COLO668 (cell line): ENCODE measurements at regions not wholly inside any gene's neighbourhood (a gene's known extent, or its start where the extent isn't known, plus 50 kb on each side); places are given as distances from the start of the nearest gene placed in this dataset.

Experiments used
- DNase-seq: peaks from one replicate; lab custom pipeline; 2025; ENCODE audit not compliant: unreplicated experiment; lab: John Stamatoyannopoulos, UW

- no peak for DNase-seq
Measured at GRCh38 chr10:133035952-133036351, 51.8 kb upstream of the ADGRA1 start.

GRCh38 chr10:133034762-133035161 is 53.0 kb upstream of the ADGRA1 start:
- no peak for DNase-seq

DNA sequence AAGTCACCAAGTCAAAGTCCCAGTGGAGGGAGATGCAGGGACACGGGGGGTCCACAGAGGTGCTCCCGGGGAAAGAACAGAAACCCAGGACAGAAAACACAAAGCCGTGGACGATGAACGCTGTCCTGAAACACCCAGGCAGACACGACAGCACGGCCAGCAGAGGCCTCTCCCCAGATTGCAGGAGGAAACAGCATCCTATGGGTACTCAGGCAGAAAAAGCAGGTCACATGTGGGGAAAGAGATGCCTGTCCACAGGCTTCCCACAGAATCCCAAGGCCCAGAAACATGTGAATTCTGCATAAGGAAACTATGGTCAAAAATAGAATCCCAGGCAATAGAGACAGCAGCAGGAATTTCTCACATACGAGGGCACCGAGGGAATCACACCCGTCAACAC is 53.6 kb upstream of the ADGRA1 start:
- DNase-seq, result no peak

DNA sequence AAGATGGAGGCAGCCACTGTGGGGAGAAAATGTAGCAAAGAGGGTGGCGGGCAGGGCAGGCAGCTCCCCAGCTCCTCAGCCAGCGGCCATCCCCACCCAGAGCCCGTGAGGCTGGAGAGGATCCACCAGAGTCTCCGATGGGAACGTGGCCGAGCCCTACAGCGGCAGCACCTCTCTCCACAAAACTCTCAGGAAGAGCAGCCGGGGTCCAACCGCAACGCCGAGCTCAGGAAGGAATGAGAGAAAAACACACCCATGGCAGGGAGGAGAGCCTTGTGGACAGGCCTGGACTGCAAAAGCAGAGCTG is 54.0 kb upstream of the ADGRA1 start:
- DNase-seq, result no peak

- no peak for DNase-seq
Measured at GRCh38 chr10:133032976-133033741, 54.6 kb upstream of the ADGRA1 start.

DNA sequence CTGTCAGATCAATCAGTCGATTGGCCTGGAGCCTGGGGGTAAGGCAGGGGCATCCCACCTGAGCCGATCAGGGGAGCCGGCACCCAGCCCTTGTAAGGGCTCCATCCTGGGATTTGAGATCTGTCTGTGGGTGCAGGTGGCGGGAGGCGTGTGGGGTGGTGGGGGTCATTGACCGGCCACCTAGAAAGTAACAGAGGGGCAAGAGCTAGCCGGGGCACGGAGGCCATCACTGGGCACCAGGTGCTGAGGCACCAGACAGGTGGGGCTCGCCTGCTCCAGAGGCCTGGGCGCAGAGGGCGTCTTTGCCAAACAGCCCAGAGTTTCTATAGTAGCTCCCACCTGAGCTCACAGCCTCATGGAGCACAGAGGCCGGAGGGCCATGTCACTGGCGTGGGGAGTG is 55.5 kb upstream of the ADGRA1 start:
- DNase-seq, result no peak

GRCh38 chr10:133031541-133032125 is 56.1 kb upstream of the ADGRA1 start:
- DNase-seq, result no peak

DNA sequence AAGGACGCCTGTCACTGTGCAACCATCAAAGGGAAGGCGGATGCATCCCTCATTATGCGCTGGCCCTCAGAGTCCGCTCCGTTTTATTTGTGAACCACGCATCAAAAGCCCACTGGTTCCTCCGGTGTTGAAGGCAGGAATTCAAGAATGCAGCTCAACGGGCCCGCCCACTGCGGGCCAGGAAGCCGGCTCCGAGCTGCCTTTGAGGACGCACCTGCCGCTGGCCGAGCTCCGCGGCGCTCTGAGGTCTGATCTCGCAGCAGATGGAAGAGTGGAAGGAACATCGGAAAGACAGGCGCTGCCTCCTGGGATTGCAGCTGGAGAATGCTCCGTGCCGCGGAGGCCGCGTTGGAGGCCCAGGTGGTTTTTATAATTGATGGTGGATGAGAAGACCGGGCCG is 56.9 kb upstream of the ADGRA1 start:
- peak; percentile 24 for DNase-seq

- no peak for DNase-seq
Measured at GRCh38 chr10:133030126-133030525, 57.6 kb upstream of the ADGRA1 start.

DNA sequence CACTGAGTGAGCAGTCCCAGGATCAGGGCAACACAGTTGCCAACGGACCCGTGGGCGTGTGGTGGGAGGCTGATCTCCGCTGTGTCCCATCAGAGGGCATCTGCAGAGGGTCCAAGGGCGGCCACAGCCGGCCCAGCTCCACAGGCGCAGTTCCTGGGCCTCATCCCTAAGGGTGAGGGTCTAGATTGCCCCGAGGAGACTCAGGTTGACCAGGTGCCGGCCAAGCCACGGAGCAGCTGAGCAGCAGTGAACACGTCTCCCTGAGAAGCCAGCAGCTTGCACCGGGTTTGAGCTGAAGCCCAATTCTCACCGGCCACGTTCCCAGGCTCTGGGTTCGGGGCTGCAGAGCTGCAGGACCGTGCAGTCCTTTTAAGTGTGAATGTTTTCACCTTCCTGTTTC is 58.8 kb upstream of the ADGRA1 start:
- DNase-seq, result no peak

DNA sequence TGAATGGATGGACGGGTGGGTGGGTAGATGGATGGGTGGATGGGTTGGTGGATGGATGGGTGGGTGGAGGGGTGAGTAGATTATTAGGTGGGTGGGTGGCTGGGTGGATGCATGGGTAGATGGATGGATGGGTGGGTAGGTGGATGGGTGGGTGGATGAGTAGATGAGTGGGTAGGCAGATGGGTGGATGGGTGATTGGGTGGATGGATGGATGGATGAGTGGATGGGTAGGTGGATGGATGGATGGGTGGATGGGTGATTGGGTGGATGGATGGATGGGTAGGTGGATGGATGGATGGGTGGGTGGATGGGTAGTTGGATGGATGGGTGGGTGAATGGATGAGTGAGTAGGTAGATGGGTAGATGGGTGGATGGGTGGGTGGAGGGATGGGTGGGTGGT is 59.6 kb upstream of the ADGRA1 start:
- no peak for DNase-seq

- DNase-seq, result no peak
Measured at GRCh38 chr10:133027482-133027881, 60.2 kb upstream of the ADGRA1 start.

DNA sequence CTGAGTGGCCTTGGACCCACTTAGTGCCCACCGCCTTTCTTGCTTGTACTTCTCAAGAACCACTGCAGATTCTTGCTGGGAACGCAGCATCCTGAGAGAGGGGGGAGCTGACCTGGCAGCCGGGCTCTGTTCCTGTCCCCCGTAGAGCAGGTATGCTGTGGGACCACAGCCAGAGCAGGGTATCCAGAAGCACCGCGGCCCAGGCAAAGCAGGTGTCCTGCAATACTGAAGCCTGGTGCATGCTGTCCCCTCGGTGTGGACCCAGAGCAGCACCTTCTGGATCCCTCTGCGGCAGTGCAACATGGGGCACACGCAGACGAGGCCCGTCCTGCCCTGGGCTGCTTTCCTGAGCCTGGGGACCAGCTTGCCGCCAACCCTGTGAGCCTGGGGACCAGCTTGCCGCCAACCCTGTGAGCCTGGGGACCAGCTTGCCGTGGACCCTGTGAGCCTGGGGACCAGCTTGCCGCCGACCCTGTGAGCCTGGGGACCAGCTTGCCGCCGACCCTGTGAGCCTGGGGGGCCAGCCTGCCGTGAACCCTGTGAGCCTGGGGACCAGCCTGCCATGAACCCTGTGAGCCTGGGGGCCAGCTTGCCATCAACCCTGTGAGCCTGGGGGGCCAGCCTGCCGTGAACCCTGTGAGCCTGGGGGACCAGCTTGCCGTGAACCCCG is 60.9 kb upstream of the ADGRA1 start:
- no peak for DNase-seq

- no peak for DNase-seq
Measured at GRCh38 chr10:133026171-133026570, 61.6 kb upstream of the ADGRA1 start.

- no peak for DNase-seq
Measured at GRCh38 chr10:133025558-133026090, 62.1 kb upstream of the ADGRA1 start.

DNA sequence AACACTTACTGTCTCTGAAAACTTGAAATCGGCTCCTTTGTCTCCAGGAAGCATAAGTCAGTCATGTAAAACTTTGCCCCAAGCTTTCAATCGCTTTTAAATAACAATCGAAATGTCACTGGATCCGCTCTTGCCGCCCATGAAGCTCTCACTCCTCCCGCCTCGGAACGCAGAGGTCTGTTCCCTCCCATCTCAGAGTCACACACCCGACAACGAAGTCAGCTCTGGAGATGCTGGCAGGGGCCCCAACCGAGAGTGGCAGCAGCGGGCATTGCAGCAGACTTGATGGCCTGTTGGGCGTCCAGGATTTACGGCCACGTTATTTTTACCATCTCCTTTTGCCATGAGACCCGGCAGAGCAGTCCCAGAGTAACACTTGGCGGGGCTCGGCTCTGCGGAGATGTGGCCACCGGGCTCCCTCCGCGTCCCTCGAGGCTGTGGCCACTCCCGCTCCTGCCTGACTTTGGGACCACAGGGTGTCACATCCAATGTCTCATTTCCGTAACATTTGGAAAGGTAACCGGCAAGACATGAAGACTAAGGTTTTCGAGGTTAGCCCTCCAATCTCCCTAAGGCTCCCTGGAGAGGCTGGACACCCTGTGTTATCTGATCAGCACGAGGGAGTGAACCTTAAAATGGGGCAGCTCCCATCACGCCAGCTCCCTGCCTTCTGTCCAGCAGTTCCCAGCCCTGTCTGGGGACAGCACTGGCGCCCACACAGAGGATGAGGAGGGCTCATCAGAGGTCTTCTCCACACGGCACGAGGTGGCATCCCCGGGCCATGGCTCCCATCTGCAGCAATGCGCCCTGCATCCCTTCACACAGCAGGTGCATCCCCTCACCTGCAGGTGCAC is 62.8 kb upstream of the ADGRA1 start:
- no peak for DNase-seq

- DNase-seq, result no peak
Measured at GRCh38 chr10:133023216-133023843, 64.4 kb upstream of the ADGRA1 start.

- DNase-seq, result no peak
Measured at GRCh38 chr10:133022776-133023100, 65.0 kb upstream of the ADGRA1 start.

DNA sequence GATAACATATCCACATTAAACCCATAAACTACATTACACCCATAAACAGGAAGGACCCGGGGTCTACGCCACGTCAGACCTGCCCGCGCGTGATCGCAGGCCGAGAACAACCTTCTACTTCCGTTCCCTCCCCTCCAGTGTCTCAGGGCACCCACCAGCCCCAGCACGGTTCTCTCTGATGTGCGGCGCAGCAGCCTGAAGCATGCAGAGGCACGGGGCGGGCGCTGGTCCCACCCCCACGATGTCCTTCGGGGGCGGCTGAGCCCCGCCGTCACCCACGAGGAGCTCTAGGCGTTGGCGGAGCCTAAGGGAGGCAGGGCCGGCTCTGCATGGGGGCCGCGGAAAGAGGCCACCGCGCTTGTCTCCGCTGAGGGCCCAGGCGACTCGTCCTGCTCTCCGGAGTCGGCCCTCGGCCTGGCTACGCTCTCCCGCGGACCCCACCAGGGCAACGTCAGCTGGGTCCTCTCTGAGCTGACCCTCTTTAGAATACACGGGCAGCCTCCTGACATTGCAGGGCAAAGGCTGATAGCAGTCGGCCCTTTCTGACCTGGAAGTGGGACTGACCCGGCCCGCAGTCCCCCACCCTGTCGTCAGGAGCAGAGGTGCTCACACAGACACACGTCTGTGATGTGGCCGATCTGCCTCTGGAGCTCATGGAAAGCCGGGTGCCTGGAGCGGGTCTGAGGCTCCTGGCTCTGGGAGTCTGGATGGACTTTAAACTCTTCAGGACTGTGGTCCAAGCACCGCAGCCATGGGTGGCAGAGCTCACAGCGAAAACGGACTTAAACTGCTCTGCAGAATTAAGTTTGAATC is 65.6 kb upstream of the ADGRA1 start:
- no peak for DNase-seq
